ENCODE measurements at regions not wholly inside any gene's neighbourhood (a gene's known extent, or its start where the extent isn't known, plus 50 kb on each side); places are given as distances from the start of the nearest gene placed in this dataset.

GRCh38 chr12:93944911-93945310 is 203.5 kb upstream of the PLXNC1 start:
- Histone ChIP-seq H3K9me3 (no peaks in the 10 kb centered on the region), H3K27ac (no peak overlapping the region), H3K4me1 (no peaks in the 10 kb centered on the region), H3K27me3 (no peaks in the 10 kb centered on the region), H3K4me3 (no peak overlapping the region), H3K36me3 (no peaks in the 10 kb centered on the region)
- TF ChIP-seq, protein P1, sequence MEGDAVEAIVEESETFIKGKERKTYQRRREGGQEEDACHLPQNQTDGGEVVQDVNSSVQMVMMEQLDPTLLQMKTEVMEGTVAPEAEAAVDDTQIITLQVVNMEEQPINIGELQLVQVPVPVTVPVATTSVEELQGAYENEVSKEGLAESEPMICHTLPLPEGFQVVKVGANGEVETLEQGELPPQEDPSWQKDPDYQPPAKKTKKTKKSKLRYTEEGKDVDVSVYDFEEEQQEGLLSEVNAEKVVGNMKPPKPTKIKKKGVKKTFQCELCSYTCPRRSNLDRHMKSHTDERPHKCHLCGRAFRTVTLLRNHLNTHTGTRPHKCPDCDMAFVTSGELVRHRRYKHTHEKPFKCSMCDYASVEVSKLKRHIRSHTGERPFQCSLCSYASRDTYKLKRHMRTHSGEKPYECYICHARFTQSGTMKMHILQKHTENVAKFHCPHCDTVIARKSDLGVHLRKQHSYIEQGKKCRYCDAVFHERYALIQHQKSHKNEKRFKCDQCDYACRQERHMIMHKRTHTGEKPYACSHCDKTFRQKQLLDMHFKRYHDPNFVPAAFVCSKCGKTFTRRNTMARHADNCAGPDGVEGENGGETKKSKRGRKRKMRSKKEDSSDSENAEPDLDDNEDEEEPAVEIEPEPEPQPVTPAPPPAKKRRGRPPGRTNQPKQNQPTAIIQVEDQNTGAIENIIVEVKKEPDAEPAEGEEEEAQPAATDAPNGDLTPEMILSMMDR (IDR thresholded peaks at IDR 0.05): no peak
- TF ChIP-seq POLR2A (IDR thresholded peaks at IDR 0.05): no peak
- no peak for DNase-seq

DNA sequence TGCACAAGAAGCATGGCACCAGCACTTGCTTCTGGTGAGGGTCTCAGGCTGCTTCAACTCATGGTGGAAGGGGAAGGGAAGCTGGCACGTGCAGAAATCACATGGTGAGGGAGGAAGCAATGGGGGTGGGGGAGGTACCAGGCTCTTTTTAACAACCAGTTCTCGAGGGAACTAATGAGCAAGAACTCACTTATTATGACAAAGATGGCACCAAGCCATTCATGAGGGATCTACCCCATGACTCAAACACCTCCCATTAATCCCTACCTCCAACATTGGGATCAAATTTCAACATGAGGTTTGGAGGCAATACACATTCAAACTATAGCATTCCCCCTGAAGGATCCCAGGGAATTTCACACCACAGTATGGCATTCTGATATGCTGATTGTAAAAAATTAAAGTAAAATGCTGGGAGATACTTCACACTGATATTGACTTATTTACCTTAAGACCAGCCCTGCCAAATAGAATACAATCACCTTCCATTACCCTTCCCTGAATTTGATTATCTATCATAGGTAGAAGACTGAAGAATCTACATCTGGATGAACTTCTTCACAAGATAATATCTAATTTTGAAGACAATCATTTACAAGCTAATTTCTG is 201.7 kb upstream of the PLXNC1 start:
- no peak for TF ChIP-seq POLR2A (IDR thresholded peaks at IDR 0.05)
- TF ChIP-seq, protein P1 (IDR thresholded peaks at IDR 0.05): no peak
- Histone ChIP-seq H3K36me3 (no peaks in the 10 kb centered on the region), H3K27ac (no peak overlapping the region), H3K4me3 (no peak overlapping the region), H3K4me1 (no peaks in the 10 kb centered on the region), H3K27me3 (no peaks in the 10 kb centered on the region), H3K9me3 (no peaks in the 10 kb centered on the region)
- DNase-seq: no peak

DNA sequence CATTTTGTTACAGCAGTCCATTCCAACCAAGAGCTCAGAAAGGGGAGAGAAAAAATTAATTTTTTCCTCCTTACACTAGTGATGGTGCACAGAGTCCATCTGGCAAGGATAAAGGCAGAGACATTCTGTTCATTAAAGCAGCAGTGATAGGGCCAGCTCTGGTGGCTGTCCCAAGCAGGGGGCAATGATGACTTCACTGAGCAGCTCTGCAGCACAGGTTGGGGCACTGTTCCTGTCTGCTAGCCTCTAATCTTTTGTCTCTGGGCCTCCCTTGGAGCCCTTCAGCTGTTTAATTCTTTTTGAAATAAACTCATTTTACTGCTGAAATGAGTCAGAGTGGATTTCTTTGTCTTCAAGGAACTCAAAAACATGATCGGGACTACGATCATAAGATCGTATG is 200.9 kb upstream of the PLXNC1 start:
- Histone ChIP-seq H3K9me3 (no peaks in the 10 kb centered on the region), H3K4me1 (no peaks in the 10 kb centered on the region), H3K27ac (no peak overlapping the region), H3K36me3 (no peaks in the 10 kb centered on the region), H3K4me3 (no peak overlapping the region), H3K27me3 (no peaks in the 10 kb centered on the region)
- TF ChIP-seq POLR2A (IDR thresholded peaks at IDR 0.05): no peak
- TF ChIP-seq, protein P1 (IDR thresholded peaks at IDR 0.05): no peak
- DNase-seq: no peak

DNA sequence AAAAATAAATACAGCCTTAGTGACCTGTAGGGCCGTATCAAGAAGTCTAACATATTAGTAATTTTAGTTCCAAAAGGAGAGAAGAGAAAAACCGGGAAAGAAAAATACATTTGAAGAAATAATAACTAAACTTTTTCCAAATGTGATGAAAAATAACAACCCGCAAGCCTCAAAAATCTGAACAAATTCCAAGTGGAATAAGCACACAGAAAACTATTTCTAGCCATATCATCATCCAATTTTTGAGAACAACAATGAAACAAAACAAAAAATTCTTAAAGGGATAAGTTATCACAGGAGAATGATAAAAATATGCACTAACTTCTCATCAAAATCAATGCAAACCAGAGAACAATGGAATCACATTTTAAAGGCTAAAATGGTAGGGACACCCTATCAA is 198.1 kb upstream of the PLXNC1 start:
- no peaks in the 10 kb centered on the region for H3K27me3 ChIP-seq
- H3K9me3 ChIP-seq: no peaks in the 10 kb centered on the region
- H3K4me3 ChIP-seq: no peak overlapping the region
- H3K27ac ChIP-seq: no peak overlapping the region
- H3K36me3 ChIP-seq: no peaks in the 10 kb centered on the region
- TF ChIP-seq POLR2A (IDR thresholded peaks at IDR 0.05): no peak
- TF ChIP-seq, protein P1 (IDR thresholded peaks at IDR 0.05): no peak
- DNase-seq: no peak
- no peaks in the 10 kb centered on the region for H3K4me1 ChIP-seq

- no peak for DNase-seq
- Histone ChIP-seq H3K27ac (no peak overlapping the region), H3K9me3 (no peaks in the 10 kb centered on the region), H3K36me3 (no peaks in the 10 kb centered on the region), H3K27me3 (no peaks in the 10 kb centered on the region), H3K4me1 (no peaks in the 10 kb centered on the region), H3K4me3 (no peak overlapping the region)
- TF ChIP-seq, protein P1 (IDR thresholded peaks at IDR 0.05): no peak
- no peak for TF ChIP-seq POLR2A (IDR thresholded peaks at IDR 0.05)
Observed at GRCh38 chr12:93954166-93955112, 193.9 kb upstream of the PLXNC1 start.

Measured in Peyer's patch (tissue), 4 donors.